Stimulated activated CD4-positive, alpha-beta T cell treated with anti-CD3 and anti-CD28 coated beads, Interleukin-4, amount 100 ng/mL, for 1 hour (primary cell): ENCODE measurements at regions not wholly inside any gene's neighbourhood (a gene's known extent, or its start where the extent isn't known, plus 50 kb on each side); places are given as distances from the start of the nearest gene placed in this dataset.
A peak's percentile ranks its signal among the peaks of the same experiment; 100 is the strongest.

ENCODE experiments used
- DNase-seq: peaks from one replicate; pipeline ENCODE4 v3.0.0-alpha.2; 2020

DNA sequence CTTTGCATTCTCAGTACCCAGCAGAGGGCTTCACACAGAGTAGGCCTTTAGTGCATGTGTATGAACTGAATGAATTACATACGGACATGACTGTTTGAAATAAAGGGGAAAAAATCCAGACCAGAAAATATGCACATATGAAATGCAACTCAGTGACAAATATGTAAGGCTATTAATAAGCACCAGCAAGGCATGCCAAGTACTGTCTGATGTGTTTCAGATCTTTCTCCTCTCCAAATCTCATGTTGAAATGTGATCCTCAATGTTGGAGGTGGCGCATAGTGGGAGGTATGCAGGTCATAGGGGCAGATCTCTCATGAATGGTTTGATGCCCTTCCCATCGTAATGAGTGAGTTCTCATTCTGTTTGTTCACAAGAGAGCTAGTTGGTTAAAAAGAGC lies 87.3 kb upstream of the TOMM7 start:
- no peak for DNase-seq

- no peak for DNase-seq
Measured at GRCh38 chr7:22907805-22908204, 85.2 kb upstream of the TOMM7 start.

GRCh38 chr7:22900784-22901183 lies 78.1 kb upstream of the TOMM7 start:
- DNase-seq: no peak

DNA sequence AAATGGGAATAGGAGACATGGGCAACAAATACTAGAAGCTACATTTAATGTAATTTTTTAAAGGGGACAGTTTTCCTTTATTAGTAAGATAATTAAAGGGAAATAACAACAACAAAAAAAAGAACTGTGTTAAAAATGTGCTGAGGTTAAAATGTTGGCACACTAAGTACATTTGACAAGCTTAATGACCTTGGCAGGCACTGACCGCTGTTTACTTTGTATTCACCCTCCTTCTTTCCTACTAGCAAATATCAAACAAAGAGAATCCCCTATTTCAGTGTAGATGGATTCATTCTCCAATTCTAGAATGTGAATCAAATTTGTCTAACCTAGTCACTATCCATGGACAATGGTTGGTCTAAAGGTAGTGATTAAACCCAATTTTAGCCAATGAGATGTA lies 77.5 kb upstream of the TOMM7 start:
- DNase-seq: no peak

- no peak for DNase-seq
Measured at GRCh38 chr7:22896917-22897316, 74.3 kb upstream of the TOMM7 start.

GRCh38 chr7:22895828-22896165 lies 73.1 kb upstream of the TOMM7 start:
- no peak for DNase-seq

- DNase-seq: no peak
Measured at GRCh38 chr7:22895140-22895827, 72.6 kb upstream of the TOMM7 start.

DNA sequence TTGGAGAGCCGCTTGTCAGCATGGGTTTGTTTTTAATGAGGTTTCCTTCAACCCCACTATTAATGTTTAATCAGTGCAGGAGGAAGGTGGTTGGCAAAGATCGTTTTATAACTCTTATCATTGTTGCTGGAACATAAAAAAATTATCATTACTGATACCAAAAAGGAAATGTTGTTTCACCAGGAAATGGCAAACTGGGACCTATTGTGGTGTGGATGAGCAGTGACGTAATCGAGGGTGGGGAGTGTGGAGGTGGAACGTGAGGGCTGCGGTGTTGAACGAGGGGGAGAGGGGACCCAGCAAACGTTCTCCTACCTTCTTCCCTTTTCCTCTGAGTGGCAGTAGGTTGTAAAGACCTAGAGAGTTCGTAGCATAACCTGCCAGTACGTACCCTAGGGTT lies 71.9 kb upstream of the TOMM7 start:
- DNase-seq: no peak

GRCh38 chr7:22890773-22891172 lies 68.1 kb upstream of the TOMM7 start:
- no peak for DNase-seq

DNA sequence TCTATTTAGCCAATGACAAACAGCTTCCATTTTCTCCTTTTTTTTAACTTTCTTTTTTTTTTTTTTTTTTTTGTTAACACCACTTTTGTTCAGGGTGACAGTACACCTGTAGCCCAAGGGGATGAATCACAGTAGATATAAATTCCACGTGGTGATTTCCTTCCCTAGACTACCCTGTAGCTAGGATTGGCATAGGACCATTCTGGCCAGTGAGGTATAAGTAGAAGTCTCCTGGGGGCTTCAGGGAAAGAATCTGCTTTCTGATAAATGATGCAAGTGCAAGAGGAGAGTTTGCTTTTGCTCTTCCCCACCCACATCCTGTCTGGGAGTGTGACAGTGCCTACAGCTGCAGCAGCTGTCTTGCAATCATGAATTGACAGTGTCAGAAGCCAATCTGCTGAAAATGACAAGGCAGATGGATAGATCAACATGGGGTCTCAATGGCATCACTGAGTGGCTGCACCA lies 63.2 kb upstream of the TOMM7 start:
- peak; percentile 56 for DNase-seq

DNA sequence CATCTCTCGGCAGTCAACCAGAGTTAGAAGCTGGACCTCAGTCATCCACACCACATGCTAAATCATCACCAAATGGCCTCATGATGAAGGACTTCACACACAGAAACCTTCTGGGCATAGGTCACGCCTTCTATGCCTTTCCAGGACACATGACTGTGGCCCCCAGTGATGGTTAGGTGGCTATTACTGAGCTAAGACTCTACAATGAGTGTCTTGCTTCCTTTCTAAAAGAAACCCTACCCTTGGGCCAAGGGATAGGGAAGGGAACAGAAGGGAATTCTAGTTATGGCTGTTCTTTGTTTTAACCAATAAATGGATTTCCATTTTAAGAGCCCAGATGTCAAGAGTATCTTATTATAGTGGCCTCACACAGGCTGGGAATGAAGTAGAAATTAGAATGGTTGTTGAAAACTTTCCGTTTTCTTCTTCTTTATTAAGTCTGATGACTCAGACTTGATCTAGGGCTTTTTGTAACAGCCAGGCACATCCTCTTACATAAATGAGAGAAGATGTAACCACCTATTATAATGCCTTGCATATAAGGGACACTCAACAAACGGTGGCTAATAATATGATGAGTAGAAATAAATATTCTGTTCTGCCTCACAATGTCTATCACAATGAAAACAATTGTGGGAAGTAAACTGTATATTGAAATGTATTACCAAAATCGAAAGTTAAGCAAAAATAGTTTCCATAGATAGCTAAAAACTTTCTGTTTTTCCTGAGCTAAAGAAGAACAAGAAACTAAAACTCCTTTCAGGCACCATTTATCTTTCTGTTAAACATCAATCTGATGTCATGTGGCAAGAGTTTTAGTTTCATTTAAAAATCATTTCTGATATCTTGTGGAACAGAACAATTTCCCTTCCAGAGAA lies 62.5 kb upstream of the TOMM7 start:
- no peak for DNase-seq

DNA sequence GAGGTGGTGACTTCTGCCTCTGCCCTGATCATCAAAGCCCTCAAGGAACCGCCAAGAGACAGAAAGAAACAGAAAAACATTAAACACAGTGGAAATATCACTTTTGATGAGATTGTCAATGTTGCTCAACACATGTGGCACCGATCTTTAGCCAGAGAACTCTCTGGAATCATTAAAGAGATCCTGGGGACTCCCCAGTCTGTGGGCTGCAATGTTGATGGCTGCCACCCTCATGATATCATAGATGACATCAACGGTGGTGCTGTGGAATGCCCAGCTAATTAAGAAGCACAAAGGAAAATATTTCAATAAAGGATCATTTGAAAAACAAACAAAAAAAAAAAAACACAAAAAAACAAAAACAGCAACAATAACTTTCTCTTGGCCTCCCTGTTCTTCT lies 59.5 kb upstream of the TOMM7 start:
- no peak for DNase-seq

GRCh38 chr7:22879709-22880306 lies 57.2 kb upstream of the TOMM7 start:
- no peak for DNase-seq

DNA sequence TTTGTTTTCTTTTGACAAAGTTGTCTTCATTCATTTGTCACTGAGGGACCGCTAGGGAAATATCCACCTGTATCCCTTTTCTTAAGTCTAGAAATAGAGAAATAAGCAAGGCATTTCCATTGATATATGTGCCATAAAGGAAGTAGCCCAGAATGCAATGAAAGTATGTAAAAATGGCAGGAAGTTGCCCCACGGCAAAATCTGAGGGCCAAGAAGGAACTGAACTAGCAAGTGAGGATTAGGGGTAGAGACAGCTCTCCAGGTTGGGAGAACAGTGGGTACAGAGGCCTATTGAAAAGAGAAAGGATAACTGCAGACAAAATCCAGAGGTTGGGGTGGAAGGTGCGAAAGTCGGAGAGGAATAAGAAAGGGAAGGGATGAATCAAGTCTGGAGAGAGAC lies 56.6 kb upstream of the TOMM7 start:
- no peak for DNase-seq

DNA sequence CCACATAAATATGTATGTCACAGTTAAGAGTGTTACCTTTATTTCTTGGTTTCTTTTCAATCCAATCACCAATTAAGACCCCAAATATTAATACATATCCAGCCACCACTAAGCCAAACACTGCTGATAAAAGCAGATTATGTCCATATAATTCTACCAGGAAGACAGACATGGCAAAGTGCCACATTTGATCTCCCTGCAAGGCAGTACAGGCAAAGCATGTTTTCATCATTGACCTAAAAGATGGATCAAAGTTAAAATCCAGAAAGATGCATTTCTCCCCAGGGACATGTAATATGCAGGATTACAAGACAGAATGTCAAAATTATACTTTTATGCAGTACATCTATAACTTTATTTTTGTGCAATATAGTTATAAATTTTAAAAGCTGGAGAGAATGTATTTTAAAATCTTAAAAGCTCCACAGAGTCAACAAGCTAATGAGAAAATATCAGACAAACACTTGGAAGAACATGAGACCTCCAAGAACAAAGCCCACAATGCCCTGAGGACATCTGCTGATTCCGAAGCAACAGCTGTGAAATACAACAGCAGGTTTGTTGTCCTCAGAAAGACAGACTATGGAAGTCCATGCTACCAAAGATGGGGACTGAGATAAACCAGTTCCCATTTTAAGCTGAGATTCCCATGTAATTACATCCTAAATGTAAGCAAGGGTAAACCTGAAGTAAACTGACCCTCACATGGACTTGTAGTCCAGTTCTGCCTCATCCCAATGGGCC lies 54.5 kb upstream of the TOMM7 start:
- no peak for DNase-seq

DNA sequence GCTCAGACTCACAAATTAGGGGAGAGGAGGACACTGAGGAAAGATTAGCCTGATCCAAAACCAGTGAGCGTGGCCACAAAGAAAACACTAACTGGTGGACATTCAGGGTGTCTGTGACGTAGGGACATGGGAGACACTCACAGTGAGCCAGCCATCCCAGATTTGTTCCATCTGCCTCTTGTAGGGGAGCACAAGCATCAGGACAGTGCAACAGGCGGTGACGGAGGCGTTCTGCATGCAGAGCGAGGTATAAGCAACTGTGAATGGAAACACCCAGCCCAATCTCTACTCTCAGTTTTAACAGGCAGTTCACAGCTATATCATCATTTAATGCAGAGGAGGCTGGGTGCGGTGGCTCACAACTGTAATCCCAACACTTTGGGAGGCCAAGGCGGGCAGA lies 52.8 kb upstream of the TOMM7 start:
- DNase-seq: no peak

DNA sequence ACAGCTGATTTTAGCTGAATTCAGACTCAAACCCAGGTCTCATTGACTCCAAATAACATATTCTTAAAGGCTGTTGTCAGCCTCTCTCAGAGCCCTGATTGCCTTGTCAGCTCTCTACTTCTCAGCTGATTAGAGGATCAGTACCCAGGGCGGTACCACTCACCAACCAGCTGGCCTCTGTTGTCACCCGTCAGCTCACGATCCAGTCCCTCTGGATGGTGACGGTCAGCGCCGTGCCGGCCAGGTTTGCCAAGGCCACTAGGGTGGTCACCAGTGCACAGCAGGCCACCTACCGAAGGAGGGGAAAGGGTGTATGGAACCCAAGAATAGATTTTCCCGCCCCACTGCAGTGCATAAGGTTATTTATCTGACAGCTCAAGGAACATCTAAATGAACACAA lies 52.3 kb upstream of the TOMM7 start:
- no peak for DNase-seq
